ENCODE measurements at regions not wholly inside any gene's neighbourhood (a gene's known extent, or its start where the extent isn't known, plus 50 kb on each side); places are given as distances from the start of the nearest gene placed in this dataset.
A peak's percentile ranks its signal among the peaks of the same experiment; 100 is the strongest.

GRCh38 chr4:24330172-24330571 lies 254.2 kb downstream of the DHX15 start:
- TF ChIP-seq CTCF (conservative IDR thresholded peaks at IDR 0.05; ENCODE audit: low read depth, low read length) = no peak
- DNase-seq (ENCODE audit: low read depth) = no peak

GRCh38 chr4:24328711-24329110 lies 255.6 kb downstream of the DHX15 start:
- no peak for TF ChIP-seq CTCF (conservative IDR thresholded peaks at IDR 0.05; ENCODE audit: low read depth, low read length)
- no peak for DNase-seq (ENCODE audit: low read depth)
- H3K4me3 ChIP-seq (ENCODE audit: low read depth, low read length) = no peak overlapping the region

More at GRCh38 chr4:24330172-24330571, 254.2 kb downstream of the DHX15 start:
- H3K4me3 ChIP-seq (ENCODE audit: low read depth, low read length) = no peak overlapping the region

- DNase-seq (ENCODE audit: low read depth) = no peak
- TF ChIP-seq CTCF (conservative IDR thresholded peaks at IDR 0.05; ENCODE audit: low read depth, low read length) = no peak
- H3K4me3 ChIP-seq (ENCODE audit: low read depth, low read length) = no peak overlapping the region
Observed at GRCh38 chr4:24328310-24328709, 256.0 kb downstream of the DHX15 start.

DNA sequence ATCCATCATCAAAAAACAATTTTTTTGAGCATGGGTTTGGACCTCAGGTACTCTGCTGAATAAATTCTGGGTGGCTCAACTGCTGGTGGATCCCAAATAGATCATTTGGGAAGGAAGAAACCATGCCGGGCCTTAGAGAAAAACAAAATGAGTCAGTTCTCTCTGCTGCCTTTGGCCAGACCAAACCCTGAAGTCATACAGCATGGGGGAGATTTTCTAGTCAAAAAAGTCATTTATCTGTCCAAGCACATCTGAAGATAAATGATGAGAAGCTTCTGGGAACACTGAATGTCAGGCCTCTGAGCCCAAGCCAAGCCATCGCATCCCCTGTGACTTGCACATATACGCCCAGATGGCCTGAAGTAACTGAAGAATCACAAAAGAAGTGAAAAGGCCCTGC lies 261.4 kb downstream of the DHX15 start:
- no peak for TF ChIP-seq CTCF (conservative IDR thresholded peaks at IDR 0.05; ENCODE audit: low read depth, low read length)
- H3K4me3 ChIP-seq (ENCODE audit: low read depth, low read length) = no peak overlapping the region
- DNase-seq (ENCODE audit: low read depth) = no peak

DNA sequence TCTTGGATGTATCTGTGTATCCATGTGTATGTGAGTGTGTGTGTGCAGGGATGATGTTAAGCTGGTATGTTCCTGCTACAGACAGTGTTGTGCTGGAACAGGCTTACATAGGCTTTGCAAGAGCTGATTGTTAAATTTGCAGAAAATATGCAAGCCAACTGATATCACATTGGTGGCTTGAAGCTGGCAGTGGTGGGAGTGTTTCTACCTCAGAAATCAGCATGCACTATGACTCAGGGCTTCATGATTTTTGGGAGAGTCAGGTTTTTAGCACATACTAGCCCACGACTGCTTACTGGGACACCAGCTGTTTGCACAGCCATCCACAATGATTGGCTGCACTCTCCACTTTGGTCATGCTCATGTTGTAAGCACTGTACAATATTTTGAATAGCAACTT lies 261.8 kb downstream of the DHX15 start:
- no peak for DNase-seq (ENCODE audit: low read depth)
- H3K4me3 ChIP-seq (ENCODE audit: low read depth, low read length) = no peak overlapping the region
- TF ChIP-seq CTCF (conservative IDR thresholded peaks at IDR 0.05; ENCODE audit: low read depth, low read length) = no peak

DNA sequence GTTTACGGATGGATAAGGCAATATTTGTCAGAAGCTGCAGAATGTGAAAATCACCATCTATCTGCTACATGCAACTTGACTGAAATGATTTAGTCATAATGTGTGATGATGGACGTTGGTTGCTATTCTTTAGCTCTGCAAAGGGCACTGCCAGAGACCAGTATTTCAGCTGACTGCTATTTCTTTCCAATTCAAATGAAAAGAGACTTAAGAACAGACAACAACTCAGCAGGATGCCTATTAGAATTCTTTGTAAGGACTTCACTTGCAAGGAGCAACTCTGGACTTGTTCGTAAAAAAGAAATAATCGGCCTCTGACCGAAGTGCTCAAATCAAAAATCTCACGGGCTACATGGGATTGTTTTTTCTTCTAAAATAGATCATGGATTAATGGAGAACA lies 262.7 kb downstream of the DHX15 start:
- no peak for TF ChIP-seq CTCF (conservative IDR thresholded peaks at IDR 0.05; ENCODE audit: low read depth, low read length)
- DNase-seq (ENCODE audit: low read depth) = peak; percentile 1
- no peak overlapping the region for H3K4me3 ChIP-seq (ENCODE audit: low read depth, low read length)

- no peak for DNase-seq (ENCODE audit: low read depth)
- no peak for TF ChIP-seq CTCF (conservative IDR thresholded peaks at IDR 0.05; ENCODE audit: low read depth, low read length)
- H3K4me3 ChIP-seq (ENCODE audit: low read depth, low read length) = no peak overlapping the region
Observed at GRCh38 chr4:24321131-24321530, 263.2 kb downstream of the DHX15 start.

Data from choroid plexus epithelial cell (primary cell).